Mesothelial cell of epicardium (in vitro differentiated cells): ENCODE measurements at regions not wholly inside any gene's neighbourhood (a gene's known extent, or its start where the extent isn't known, plus 50 kb on each side); places are given as distances from the start of the nearest gene placed in this dataset.

ENCODE experiments used
- DNase-seq, 2 experiments: peaks; one replicate each; pipeline ENCODE4 v3.0.0; 2021; ENCODE audit warnings: low spot score in 2 of 2; ENCODE audit not compliant: unreplicated experiment in 2 of 2
- H3K27ac Mint-ChIP-seq: 2 replicates; pipeline ENCODE4 v1.8.0; 2021; ENCODE audit warnings: mixed read lengths
- H3K27me3 Mint-ChIP-seq: 2 replicates; pipeline ENCODE4 v1.8.0; 2021; ENCODE audit warnings: low read depth, mixed read lengths
- H3K36me3 Mint-ChIP-seq: 2 replicates; pipeline ENCODE4 v1.8.0; 2021; ENCODE audit warnings: mixed read lengths
- H3K4me1 Mint-ChIP-seq: 2 replicates; pipeline ENCODE4 v1.8.0; 2021; ENCODE audit warnings: mixed read lengths
- H3K4me3 Mint-ChIP-seq: 2 replicates; pipeline ENCODE4 v1.8.0; 2021; ENCODE audit warnings: mild to moderate bottlenecking, moderate library complexity, mixed read lengths
- H3K9me3 Mint-ChIP-seq: 2 replicates; pipeline ENCODE4 v1.8.0; 2021; ENCODE audit warnings: mixed read lengths
- TF ChIP-seq, protein P1 (sequence below): fragments of 200-600 bp; sonication (generic); IDR thresholded peaks from one replicate; pipeline ENCODE4 v1.5.0; 2021; ENCODE audit warnings: antibody characterized with exemption; ENCODE audit not compliant: unreplicated experiment

DNA sequence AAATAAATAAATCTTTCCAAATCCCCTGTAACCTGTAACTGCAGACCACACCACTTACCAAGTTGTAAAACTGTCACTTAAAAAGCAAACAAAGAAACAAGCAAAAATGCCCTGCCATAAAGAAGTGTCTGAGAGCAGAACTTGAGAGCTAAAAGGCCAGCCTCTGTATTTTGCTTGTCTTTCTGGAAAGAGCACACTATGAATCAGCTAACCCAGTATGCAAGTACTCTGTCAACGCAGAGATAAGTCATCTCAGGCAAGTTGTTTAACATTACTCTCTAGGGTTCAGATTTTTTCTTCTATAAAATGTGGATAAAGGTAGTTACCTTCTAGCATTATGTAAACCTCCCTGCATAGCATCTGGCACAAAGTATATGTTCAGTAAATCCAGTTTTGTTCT is 134.8 kb downstream of the HS3ST1 start:
- H3K4me3 Mint-ChIP-seq: no peak overlapping the region
- DNase-seq: no peak
- no peaks in the 10 kb centered on the region for H3K27me3 Mint-ChIP-seq
- H3K27ac Mint-ChIP-seq: no peak overlapping the region
- no peaks in the 10 kb centered on the region for H3K36me3 Mint-ChIP-seq
- no peaks in the 10 kb centered on the region for H3K9me3 Mint-ChIP-seq
- H3K4me1 Mint-ChIP-seq: no peaks in the 10 kb centered on the region
- TF ChIP-seq, protein P1, sequence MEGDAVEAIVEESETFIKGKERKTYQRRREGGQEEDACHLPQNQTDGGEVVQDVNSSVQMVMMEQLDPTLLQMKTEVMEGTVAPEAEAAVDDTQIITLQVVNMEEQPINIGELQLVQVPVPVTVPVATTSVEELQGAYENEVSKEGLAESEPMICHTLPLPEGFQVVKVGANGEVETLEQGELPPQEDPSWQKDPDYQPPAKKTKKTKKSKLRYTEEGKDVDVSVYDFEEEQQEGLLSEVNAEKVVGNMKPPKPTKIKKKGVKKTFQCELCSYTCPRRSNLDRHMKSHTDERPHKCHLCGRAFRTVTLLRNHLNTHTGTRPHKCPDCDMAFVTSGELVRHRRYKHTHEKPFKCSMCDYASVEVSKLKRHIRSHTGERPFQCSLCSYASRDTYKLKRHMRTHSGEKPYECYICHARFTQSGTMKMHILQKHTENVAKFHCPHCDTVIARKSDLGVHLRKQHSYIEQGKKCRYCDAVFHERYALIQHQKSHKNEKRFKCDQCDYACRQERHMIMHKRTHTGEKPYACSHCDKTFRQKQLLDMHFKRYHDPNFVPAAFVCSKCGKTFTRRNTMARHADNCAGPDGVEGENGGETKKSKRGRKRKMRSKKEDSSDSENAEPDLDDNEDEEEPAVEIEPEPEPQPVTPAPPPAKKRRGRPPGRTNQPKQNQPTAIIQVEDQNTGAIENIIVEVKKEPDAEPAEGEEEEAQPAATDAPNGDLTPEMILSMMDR: no peak

DNA sequence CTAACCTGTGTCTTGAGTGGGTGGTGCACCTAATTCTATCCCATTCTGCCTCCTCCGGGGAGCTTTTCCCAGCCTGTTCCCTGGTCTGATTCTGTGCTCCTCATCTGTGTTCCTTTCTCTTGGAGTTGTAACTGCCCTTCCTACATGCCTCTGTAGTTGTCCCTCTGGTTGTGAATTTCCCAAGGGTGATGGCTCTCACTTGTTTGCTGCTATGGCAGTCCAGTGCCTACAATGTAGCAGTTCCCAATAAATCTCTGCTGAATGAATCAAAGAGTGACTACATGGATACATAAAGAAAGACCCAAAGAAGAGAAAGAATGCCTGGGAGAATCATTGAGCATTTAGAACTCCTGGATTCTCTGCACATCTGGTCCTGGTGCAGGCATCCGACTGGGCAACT is 141.6 kb downstream of the HS3ST1 start:
- Mint-ChIP-seq H3K4me1 (no peaks in the 10 kb centered on the region), H3K27me3 (no peaks in the 10 kb centered on the region), H3K27ac (no peak overlapping the region), H3K36me3 (peaks cover 11% of the 10 kb centered on the region), H3K9me3 (peaks cover 16% of the 10 kb centered on the region), H3K4me3 (no peak overlapping the region)
- no peak for DNase-seq
- TF ChIP-seq, protein P1: no peak

DNA sequence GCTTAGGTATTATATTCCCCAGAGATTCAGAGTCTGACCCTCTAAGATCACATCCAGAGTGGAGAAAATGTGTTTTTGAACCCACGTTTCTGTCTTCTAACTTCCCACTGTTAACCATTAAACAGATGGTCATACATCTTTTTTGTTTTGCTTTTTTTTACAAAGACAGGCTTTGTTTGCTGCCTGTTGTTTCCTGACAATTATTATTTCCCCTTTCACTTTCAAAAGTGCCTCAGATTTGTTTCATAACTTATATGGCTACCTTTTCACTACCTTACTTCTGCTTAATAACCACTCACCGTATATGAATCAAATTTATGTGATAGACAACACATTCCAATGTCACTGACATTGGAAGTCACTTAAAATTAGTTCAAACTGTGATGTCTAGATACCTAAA is 142.2 kb downstream of the HS3ST1 start:
- DNase-seq: no peak
- Mint-ChIP-seq H3K4me1 (no peaks in the 10 kb centered on the region), H3K27ac (no peak overlapping the region), H3K4me3 (no peak overlapping the region), H3K27me3 (no peaks in the 10 kb centered on the region), H3K36me3 (peaks cover 11% of the 10 kb centered on the region), H3K9me3 (peaks cover 16% of the 10 kb centered on the region)
- TF ChIP-seq, protein P1: no peak

DNA sequence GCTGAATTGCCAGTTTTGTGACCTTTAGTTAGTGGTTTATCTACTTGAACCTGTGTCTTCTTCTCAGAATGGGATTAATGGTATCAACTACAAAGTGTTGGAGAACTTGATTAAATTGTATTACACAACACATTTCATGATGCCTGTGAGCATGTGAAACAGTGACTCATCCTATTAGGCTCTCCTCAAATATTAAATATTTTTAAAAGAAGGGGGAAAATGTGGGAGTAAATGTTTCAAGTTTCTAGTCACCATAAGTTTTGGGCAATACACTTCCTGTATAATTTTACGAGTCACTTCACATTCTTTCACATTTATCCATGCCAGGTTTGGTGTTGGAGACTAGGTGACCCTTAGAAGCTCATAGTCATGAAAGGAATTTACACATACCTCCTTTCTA is 147.0 kb downstream of the HS3ST1 start:
- TF ChIP-seq, protein P1: no peak
- no peaks in the 10 kb centered on the region for H3K4me1 Mint-ChIP-seq
- DNase-seq: no peak
- peaks cover 25% of the 10 kb centered on the region for H3K9me3 Mint-ChIP-seq
- no peak overlapping the region for H3K27ac Mint-ChIP-seq
- no peak overlapping the region for H3K4me3 Mint-ChIP-seq
- no peaks in the 10 kb centered on the region for H3K27me3 Mint-ChIP-seq
- peaks cover 13% of the 10 kb centered on the region for H3K36me3 Mint-ChIP-seq

DNA sequence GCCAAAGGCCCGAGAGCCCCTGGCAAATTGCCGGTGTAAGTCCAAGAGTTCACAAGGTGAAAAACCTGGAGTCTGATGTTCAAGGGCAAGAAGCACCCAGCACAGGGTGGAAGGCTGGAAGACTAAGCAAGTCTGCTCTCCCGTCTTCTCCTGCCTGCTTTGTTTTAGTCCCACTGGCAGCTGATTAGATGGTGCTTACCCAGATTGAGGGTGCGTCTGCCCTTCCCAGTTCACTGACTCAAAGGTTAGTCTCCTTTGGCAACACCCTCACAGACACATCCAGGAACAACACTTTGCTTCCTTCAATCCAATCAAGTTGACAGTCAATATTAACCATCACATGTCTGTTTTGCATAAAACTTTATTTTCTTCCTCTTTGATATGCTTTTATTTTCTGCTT is 157.4 kb downstream of the HS3ST1 start:
- peaks cover 3% of the 10 kb centered on the region for H3K36me3 Mint-ChIP-seq
- no peak overlapping the region for H3K4me3 Mint-ChIP-seq
- H3K9me3 Mint-ChIP-seq: peaks cover 15% of the 10 kb centered on the region
- TF ChIP-seq, protein P1: no peak
- no peaks in the 10 kb centered on the region for H3K4me1 Mint-ChIP-seq
- H3K27ac Mint-ChIP-seq: no peak overlapping the region
- no peak for DNase-seq
- H3K27me3 Mint-ChIP-seq: no peaks in the 10 kb centered on the region

DNA sequence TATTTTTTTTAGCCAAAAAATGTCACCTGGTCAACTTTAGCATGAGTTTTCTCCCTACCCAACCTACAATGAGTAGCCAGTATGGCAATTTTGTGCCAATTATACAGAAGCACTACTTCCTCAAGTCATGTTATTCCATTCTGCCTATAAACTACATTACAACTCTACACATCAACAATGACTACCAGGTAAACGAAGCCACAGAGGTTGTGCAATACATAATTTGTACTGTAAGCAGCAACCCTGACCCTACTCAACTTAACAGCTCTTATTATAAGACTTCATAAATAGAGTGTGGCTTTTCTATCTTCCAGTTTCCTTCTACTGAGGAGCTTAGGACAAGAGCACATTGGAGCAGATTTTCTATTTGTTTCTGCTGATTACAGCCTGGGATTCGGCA is 160.5 kb downstream of the HS3ST1 start:
- no peak for DNase-seq
- Mint-ChIP-seq H3K9me3 (peaks cover 23% of the 10 kb centered on the region), H3K27ac (no peak overlapping the region), H3K36me3 (peaks cover 3% of the 10 kb centered on the region), H3K27me3 (no peaks in the 10 kb centered on the region), H3K4me3 (no peak overlapping the region), H3K4me1 (peaks cover 4% of the 10 kb centered on the region)
- TF ChIP-seq, protein P1: no peak
